WI38 (cell line): ENCODE measurements at regions not wholly inside any gene's neighbourhood (a gene's known extent, or its start where the extent isn't known, plus 50 kb on each side); places are given as distances from the start of the nearest gene placed in this dataset.

Experiments
- H3K4me3 ChIP-seq: 2 replicates; pipeline ENCODE4 v1.5.1; 2011; ENCODE audit warnings: low read depth, mild to moderate bottlenecking, control low read depth, low read length
- TF ChIP-seq, protein P1 (sequence below): IDR thresholded peaks from 2 replicates; pipeline ENCODE4 v1.5.1; 2012; ENCODE audit warnings: low read depth, mild to moderate bottlenecking, control low read depth, low read length

DNA sequence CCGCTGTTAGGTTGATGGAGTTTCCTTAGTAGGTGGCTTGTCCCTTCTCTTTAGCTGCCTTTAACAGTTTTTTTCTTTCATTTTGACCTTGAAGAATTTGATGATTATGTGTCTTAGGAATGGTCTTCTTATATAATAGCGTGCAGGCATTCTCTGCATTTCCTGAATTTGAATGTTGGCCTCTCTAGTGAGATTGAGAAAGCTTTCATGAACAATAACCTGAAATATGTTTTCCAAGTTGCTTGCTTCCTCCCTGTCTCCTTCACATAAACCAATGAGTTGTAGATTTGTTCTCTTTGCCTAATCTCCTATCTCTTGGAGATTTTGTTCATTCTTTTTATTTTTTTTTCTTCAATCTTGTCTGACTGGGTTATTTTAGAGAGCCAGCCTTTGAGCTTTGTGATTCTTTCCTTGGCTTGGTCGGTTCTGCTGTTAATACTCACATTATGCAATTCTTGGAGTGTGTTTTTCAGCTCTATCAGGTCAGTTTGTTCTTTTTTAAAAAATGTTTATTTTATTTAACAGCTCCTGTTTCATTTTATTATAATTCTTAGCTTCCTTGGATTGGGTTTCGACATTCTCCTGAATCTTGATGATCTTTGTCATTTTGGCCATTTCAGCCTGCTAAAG lies 627.9 kb downstream of the SI start:
- no peak overlapping the region for H3K4me3 ChIP-seq
- TF ChIP-seq, protein P1, sequence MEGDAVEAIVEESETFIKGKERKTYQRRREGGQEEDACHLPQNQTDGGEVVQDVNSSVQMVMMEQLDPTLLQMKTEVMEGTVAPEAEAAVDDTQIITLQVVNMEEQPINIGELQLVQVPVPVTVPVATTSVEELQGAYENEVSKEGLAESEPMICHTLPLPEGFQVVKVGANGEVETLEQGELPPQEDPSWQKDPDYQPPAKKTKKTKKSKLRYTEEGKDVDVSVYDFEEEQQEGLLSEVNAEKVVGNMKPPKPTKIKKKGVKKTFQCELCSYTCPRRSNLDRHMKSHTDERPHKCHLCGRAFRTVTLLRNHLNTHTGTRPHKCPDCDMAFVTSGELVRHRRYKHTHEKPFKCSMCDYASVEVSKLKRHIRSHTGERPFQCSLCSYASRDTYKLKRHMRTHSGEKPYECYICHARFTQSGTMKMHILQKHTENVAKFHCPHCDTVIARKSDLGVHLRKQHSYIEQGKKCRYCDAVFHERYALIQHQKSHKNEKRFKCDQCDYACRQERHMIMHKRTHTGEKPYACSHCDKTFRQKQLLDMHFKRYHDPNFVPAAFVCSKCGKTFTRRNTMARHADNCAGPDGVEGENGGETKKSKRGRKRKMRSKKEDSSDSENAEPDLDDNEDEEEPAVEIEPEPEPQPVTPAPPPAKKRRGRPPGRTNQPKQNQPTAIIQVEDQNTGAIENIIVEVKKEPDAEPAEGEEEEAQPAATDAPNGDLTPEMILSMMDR, result no peak

DNA sequence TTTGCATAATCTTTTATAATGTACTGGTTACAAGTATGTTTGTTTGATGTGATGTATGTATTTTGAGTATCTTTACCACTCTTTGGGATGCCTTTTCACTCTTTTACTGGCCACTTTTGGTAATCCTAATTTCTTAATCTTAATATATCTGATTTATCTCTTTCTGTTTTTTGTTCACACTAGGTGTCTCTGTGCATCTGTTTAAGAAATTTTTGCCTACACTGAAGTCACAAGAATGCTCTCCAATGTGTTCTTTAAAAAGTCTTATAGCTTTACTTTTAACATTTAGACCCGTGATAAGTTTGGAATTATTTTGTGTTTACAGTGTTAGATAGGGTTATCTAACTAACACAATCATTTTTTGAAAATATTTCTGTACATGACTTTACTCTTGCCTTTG lies 659.1 kb downstream of the SI start:
- TF ChIP-seq, protein P1, result no peak
- no peak overlapping the region for H3K4me3 ChIP-seq

- H3K4me3 ChIP-seq, result no peak overlapping the region
- TF ChIP-seq, protein P1, result no peak
Observed at GRCh38 chr3:164418414-164418813, 659.9 kb downstream of the SI start.

DNA sequence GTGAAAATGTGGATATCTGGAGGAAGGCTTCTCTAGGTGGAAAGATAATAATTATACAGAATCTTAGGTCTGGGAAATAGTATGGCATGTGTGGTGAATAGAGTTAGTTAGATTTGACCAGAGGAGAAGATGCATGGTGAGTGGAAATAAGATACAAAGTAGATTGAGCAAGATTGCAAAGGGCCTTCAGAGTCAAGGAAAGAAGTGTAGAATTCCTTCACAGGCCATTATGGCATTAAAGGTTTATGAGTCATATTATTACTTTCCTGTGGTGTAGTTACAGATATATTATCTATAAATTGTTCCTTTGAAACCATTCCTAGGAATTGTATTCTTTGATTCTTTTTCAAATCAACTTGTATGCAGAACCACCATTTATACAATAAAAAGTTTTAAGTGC lies 660.3 kb downstream of the SI start:
- TF ChIP-seq, protein P1, result no peak
- H3K4me3 ChIP-seq, result no peak overlapping the region

GRCh38 chr3:164416491-164417222 lies 661.6 kb downstream of the SI start:
- TF ChIP-seq, protein P1, result no peak
- H3K4me3 ChIP-seq, result no peak overlapping the region

- no peak overlapping the region for H3K4me3 ChIP-seq
- TF ChIP-seq, protein P1, result no peak
Observed at GRCh38 chr3:164408326-164408725, 670.0 kb downstream of the SI start.

DNA sequence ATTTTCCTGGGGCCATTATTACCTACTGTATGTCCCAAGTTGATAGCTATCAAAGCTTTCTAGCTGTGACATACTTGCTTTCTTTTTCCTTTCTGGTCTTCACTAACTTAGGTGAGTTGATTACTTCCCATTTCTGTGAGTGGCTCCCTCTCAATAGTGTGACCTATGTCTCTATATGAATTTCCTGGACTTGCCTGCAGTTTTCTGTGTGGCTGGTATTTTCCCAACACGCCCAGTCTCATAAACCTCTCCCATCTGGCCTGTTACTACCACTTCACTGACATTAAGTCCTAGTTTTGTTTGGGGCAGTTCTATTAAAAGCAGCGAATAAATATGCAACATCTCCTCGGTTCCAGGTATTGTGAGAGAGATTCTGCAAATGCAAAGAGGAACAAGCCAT lies 671.2 kb downstream of the SI start:
- TF ChIP-seq, protein P1, result no peak
- no peak overlapping the region for H3K4me3 ChIP-seq
